K562 (cell line): ENCODE measurements at regions not wholly inside any gene's neighbourhood (a gene's known extent, or its start where the extent isn't known, plus 50 kb on each side); places are given as distances from the start of the nearest gene placed in this dataset.

ENCODE experiments used
- ATAC-seq: fragments of 200-7000 bp; cut with Tn5 transposase; 3 replicates; pipeline ENCODE4 v1.9.1; 2020; ENCODE audit warnings: moderate library complexity
- BruUV-seq: library from RNA; stranded (reverse); fragments of 400-500 nt; replicated peaks from 2 replicates; lab custom pipeline; 2021; lab: Mats Ljungman, UMichigan
- CTCF ChIA-PET: fragments of 300-600 bp; formaldehyde crosslinking; extraction: SDS; loops from one replicate; lab custom pipeline; 2021; ENCODE audit warnings: low intra/inter-chr PET ratio; lab: Yijun Ruan, JAX
- POLR2A ChIA-PET: fragments of 300-600, 350-650 bp; sonication (Branson Sonifier 250); formaldehyde crosslinking; extraction: SDS; loops from one replicate; lab custom pipeline; 2021; ENCODE audit warnings: antibody characterized with exemption, inconsistent platforms; lab: Yijun Ruan, JAX
- DNase-seq, 4 experiments: peaks; one replicate each; pipeline versions ENCODE4 v3.0.0 to v3.0.0-alpha.2; 2011 to 2018; ENCODE audit warnings: low spot score in 3 of 4, mixed read lengths in 3 of 4; ENCODE audit errors: extremely low read depth in 1 of 4
- FAIRE-seq: peaks from 2 replicates; lab custom pipeline; 2011; peaks lifted over from hg19 to GRCh38; lab: Jason Lieb, UNC
- H2AFZ ChIP-seq: 2 replicates; pipeline ENCODE4 v1.6.0; 2011; ENCODE audit warnings: low read depth, low read length, control low read depth, inconsistent platforms
- H3K27ac ChIP-seq: fragments of 200-600 bp; 3 replicates; pipeline ENCODE4 v1.8.0; 2011; ENCODE audit warnings: low read depth, mild to moderate bottlenecking, control low read depth, inconsistent platforms, low read length, moderate library complexity, mixed read lengths; ENCODE audit errors: extremely low read depth
- H3K27me3 ChIP-seq, 2 experiments: fragments of 300-600 bp in 1 of 2; 2 replicates in 1 of 2; 3 replicates in 1 of 2; pipeline versions ENCODE4 v1.6.0 to v1.8.0; 2011; ENCODE audit warnings: inconsistent platforms in 2 of 2, low read length in 2 of 2, mild to moderate bottlenecking in 1 of 2, mixed read lengths in 1 of 2, moderate library complexity in 1 of 2; ENCODE audit not compliant: control insufficient read depth in 2 of 2, insufficient read depth in 2 of 2
- H3K36me3 ChIP-seq: fragments of 300-600 bp; 3 replicates; pipeline ENCODE4 v1.8.0; 2011; ENCODE audit warnings: mild to moderate bottlenecking, low read length, inconsistent platforms; ENCODE audit not compliant: control insufficient read depth, insufficient read depth
- H3K4me1 ChIP-seq, 2 experiments: fragments of 200-600 bp in 1 of 2; replicated peaks in 1 of 2; 2 replicates in 1 of 2; 3 replicates in 1 of 2; pipeline versions ENCODE4 v1.5.1 to v1.8.0; 2011; ENCODE audit warnings: inconsistent platforms in 2 of 2, low read length in 2 of 2, mild to moderate bottlenecking in 1 of 2, mixed read lengths in 1 of 2, moderate library complexity in 1 of 2; ENCODE audit not compliant: control insufficient read depth in 2 of 2, insufficient read depth in 2 of 2
- H3K4me2 ChIP-seq: 2 replicates; pipeline ENCODE4 v1.6.1; 2011; ENCODE audit warnings: low read length, control low read depth, inconsistent platforms, mixed read lengths; ENCODE audit not compliant: insufficient read depth
- H3K4me3 ChIP-seq: fragments of 200-600 bp; sonication (generic), shearing (Covaris generic); 2 replicates; pipeline ENCODE4 v1.5.1; 2016; ENCODE audit warnings: control low read depth, inconsistent platforms
- H3K79me2 ChIP-seq: fragments of 200-600 bp; 3 replicates; pipeline ENCODE4 v1.8.0; 2011; ENCODE audit warnings: low read length, inconsistent platforms; ENCODE audit not compliant: control insufficient read depth, insufficient read depth
- H3K9ac ChIP-seq, 2 experiments: 2 replicates each; pipeline versions ENCODE4 v1.6.0 to v1.6.1; 2011; ENCODE audit warnings: low read depth in 2 of 2, low read length in 2 of 2, control low read depth in 1 of 2, inconsistent platforms in 1 of 2, mild to moderate bottlenecking in 1 of 2, mixed read lengths in 1 of 2; ENCODE audit not compliant: insufficient read depth in 1 of 2
- H3K9me1 ChIP-seq: one replicate; pipeline ENCODE4 v1.6.0; 2011; ENCODE audit warnings: inconsistent platforms, mild to moderate bottlenecking, low read length, moderate library complexity; ENCODE audit not compliant: control insufficient read depth, insufficient read depth
- H3K9me3 ChIP-seq: replicated peaks from 2 replicates; pipeline ENCODE4 v1.5.1; 2011; ENCODE audit warnings: low read depth, low read length, inconsistent platforms; ENCODE audit not compliant: control insufficient read depth, insufficient read depth
- H4K20me1 ChIP-seq: replicated peaks from 2 replicates; pipeline ENCODE4 v1.6.1; 2011; ENCODE audit warnings: low read length, inconsistent platforms, mixed read lengths; ENCODE audit not compliant: control insufficient read depth, insufficient read depth
- FOXA3 ChIP-seq, 2 experiments: fragments of 450-650 bp in 1 of 2; sonication (generic) in 1 of 2; formaldehyde crosslinking; IDR thresholded peaks in 1 of 2; conservative IDR thresholded peaks in 1 of 2; 2 replicates each; pipeline versions ENCODE4 v1.4.0 to v1.8.0; 2020 to 2022; ENCODE audit warnings: mild to moderate bottlenecking in 2 of 2, missing genetic modification reagents in 1 of 2
- NRF1 ChIP-seq, 2 experiments: fragments of 450-650 bp; IDR thresholded peaks in 1 of 2; conservative IDR thresholded peaks in 1 of 2; 2 replicates each; pipeline ENCODE4 v1.6.1; 2014; ENCODE audit warnings: mild to moderate bottlenecking in 2 of 2
- POLR2G ChIP-seq: fragments of 200-400 bp; formaldehyde crosslinking; IDR thresholded peaks from 2 replicates; pipeline ENCODE4 v1.6.1; 2017; ENCODE audit warnings: low read depth, mild to moderate bottlenecking, antibody characterized with exemption, low read length, moderate library complexity
- POLR3A ChIP-seq: IDR thresholded peaks from 2 replicates; pipeline ENCODE4 v1.6.1; 2011; ENCODE audit warnings: borderline replicate concordance, mild to moderate bottlenecking, moderate library complexity; ENCODE audit not compliant: insufficient read length, insufficient read depth; ENCODE audit errors: extremely low read depth
- TEAD2 ChIP-seq: fragments of 450-650 bp; IDR thresholded peaks from 2 replicates; pipeline ENCODE4 v1.6.1; 2016; ENCODE audit warnings: missing genetic modification characterization, control low read depth, missing compliant biosample characterization
- ZNF124 ChIP-seq: sonication (generic); formaldehyde crosslinking; IDR thresholded peaks from 2 replicates; pipeline ENCODE4 v1.8.1; 2022; ENCODE audit warnings: missing genetic modification reagents
- WGBS: fragments of 100-300 bp; shearing (Covaris generic); methylation state at CpG from one replicate; pipeline ENCODE4 v1.1.6; 2016; ENCODE audit warnings: low coverage, mixed read lengths; ENCODE audit not compliant: insufficient coverage; ENCODE audit errors: missing lambda C conversion rate; 5-methylcytosine and 5-hydroxymethylcytosine counted together
- in situ Hi-C: fragments of 300-500 bp; cut with MboI; formaldehyde crosslinking; loops from 4 replicates; pipeline ENCODE4 v1.15.0; 2018; ENCODE audit warnings: inconsistent platforms, mixed read lengths
- intact Hi-C: fragments of 100-400 bp; cut with micrococcal nuclease; formaldehyde crosslinking; loops from 2 replicates; pipeline ENCODE4 v1.14.2; 2022
- TF ChIP-seq, protein P1 (sequence below): sonication (generic); formaldehyde crosslinking; IDR thresholded peaks from 2 replicates; pipeline ENCODE4 v1.8.0; 2022; ENCODE audit warnings: mild to moderate bottlenecking, missing genetic modification reagents
- TF ChIP-seq, protein P2 (sequence below): fragments of 250-450 bp; sonication (Bioruptor Pico); IDR thresholded peaks from 2 replicates; pipeline ENCODE4 v1.4.0; 2020

DNA sequence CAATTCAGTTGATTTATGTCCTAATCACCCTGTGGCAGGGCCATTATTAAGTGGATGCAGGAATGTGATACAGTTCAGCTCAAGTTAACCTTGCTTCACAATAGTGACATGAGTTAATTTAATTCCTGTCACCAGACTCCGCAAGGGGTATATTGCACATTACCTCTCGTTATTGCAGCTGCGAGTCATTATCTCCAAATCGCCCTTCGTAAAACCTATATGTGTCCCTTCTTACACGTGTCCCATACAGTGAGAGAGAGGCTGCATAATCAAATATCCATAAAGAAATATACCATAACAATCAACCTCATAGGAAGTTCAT, 369.9 kb upstream of the ANXA10 start:
- BruUV-seq = no TSS peak
- Histone ChIP-seq H3K27me3 (no peaks in the 10 kb centered on the region), H3K79me2 (no peaks in the 10 kb centered on the region), H3K9me1 (no peaks in the 10 kb centered on the region), H3K9me3 (no peaks in the 10 kb centered on the region), H2AFZ (no peak overlapping the region), H3K4me1 (no peaks in the 10 kb centered on the region), H3K9ac (no peak overlapping the region), H3K36me3 (no peaks in the 10 kb centered on the region), H3K27ac (no peak overlapping the region), H3K4me3 (no peak overlapping the region), H3K4me2 (no peak overlapping the region), H4K20me1 (no peaks in the 10 kb centered on the region)
- DNase-seq (no peak), FAIRE-seq (no peak), ATAC-seq (no peak)
- CTCF ChIA-PET = no interaction called here
- in situ Hi-C loops (no loop called here), intact Hi-C loops (no loop called here)
- POLR2A ChIA-PET = no interaction called here
- 5% methylated on average over 6 of the region's 6 CpGs for WGBS
- TF ChIP-seq POLR2G (no peak), NRF1 (conservative IDR thresholded peaks at IDR 0.05 in 1 of 2, IDR thresholded peaks at IDR 0.05 in 1 of 2) (no peak)

DNA sequence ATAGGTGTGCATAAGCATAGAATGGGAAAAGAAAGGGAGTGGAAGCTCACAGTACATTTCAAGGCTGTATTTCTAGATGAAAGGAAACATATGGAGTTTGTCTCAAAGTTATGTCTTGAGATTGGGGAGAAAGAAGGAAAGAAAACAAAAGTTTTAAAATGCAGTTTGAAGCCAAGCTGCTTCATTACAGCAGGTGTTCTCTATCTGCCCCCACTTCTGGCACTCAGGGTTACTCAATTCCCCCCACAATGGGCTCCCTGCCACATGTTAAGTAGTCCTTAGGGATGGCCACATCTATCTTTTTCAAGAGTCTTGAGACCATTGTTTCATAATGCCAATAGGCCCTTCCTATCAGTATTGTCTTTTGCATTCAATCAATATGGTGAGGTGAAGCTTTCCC, 367.4 kb upstream of the ANXA10 start:
- CTCF ChIA-PET = no interaction called here
- Histone ChIP-seq H3K27ac (no peak overlapping the region), H3K9ac (no peak overlapping the region), H3K4me1 (no peaks in the 10 kb centered on the region), H3K4me3 (no peak overlapping the region), H2AFZ (no peak overlapping the region), H3K9me1 (no peaks in the 10 kb centered on the region), H3K4me2 (no peak overlapping the region), H3K27me3 (no peaks in the 10 kb centered on the region), H3K79me2 (no peaks in the 10 kb centered on the region), H3K36me3 (no peaks in the 10 kb centered on the region), H4K20me1 (no peaks in the 10 kb centered on the region), H3K9me3 (no peaks in the 10 kb centered on the region)
- DNase-seq (no peak), ATAC-seq (no peak), FAIRE-seq (no peak)
- POLR2A ChIA-PET = no interaction called here
- in situ Hi-C loops (no loop called here), intact Hi-C loops (no loop called here)
- TF ChIP-seq, protein P1, sequence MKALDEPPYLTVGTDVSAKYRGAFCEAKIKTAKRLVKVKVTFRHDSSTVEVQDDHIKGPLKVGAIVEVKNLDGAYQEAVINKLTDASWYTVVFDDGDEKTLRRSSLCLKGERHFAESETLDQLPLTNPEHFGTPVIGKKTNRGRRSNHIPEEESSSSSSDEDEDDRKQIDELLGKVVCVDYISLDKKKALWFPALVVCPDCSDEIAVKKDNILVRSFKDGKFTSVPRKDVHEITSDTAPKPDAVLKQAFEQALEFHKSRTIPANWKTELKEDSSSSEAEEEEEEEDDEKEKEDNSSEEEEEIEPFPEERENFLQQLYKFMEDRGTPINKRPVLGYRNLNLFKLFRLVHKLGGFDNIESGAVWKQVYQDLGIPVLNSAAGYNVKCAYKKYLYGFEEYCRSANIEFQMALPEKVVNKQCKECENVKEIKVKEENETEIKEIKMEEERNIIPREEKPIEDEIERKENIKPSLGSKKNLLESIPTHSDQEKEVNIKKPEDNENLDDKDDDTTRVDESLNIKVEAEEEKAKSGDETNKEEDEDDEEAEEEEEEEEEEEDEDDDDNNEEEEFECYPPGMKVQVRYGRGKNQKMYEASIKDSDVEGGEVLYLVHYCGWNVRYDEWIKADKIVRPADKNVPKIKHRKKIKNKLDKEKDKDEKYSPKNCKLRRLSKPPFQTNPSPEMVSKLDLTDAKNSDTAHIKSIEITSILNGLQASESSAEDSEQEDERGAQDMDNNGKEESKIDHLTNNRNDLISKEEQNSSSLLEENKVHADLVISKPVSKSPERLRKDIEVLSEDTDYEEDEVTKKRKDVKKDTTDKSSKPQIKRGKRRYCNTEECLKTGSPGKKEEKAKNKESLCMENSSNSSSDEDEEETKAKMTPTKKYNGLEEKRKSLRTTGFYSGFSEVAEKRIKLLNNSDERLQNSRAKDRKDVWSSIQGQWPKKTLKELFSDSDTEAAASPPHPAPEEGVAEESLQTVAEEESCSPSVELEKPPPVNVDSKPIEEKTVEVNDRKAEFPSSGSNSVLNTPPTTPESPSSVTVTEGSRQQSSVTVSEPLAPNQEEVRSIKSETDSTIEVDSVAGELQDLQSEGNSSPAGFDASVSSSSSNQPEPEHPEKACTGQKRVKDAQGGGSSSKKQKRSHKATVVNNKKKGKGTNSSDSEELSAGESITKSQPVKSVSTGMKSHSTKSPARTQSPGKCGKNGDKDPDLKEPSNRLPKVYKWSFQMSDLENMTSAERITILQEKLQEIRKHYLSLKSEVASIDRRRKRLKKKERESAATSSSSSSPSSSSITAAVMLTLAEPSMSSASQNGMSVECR (CRISPR knock-in tag) = no peak
- TF ChIP-seq FOXA3 (CRISPR knock-in tag; conservative IDR thresholded peaks at IDR 0.05 in 1 of 2, IDR thresholded peaks at IDR 0.05 in 1 of 2) (no peak), TEAD2 (tag) (no peak), ZNF124 (CRISPR knock-in tag) (no peak), POLR3A (no peak)
- TF ChIP-seq, protein P2, sequence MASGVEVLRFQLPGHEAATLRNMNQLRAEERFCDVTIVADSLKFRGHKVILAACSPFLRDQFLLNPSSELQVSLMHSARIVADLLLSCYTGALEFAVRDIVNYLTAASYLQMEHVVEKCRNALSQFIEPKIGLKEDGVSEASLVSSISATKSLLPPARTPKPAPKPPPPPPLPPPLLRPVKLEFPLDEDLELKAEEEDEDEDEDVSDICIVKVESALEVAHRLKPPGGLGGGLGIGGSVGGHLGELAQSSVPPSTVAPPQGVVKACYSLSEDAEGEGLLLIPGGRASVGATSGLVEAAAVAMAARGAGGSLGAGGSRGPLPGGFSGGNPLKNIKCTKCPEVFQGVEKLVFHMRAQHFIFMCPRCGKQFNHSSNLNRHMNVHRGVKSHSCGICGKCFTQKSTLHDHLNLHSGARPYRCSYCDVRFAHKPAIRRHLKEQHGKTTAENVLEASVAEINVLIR (CRISPR knock-in tag) = no peak
- no TSS peak for BruUV-seq
